WTC11 (cell line): ENCODE measurements at regions not wholly inside any gene's neighbourhood (a gene's known extent, or its start where the extent isn't known, plus 50 kb on each side); places are given as distances from the start of the nearest gene placed in this dataset.

Experiments used
- ATAC-seq: fragments of 200-7000 bp; cut with Tn5 transposase; 2 replicates; pipeline ENCODE4 v1.10.0; 2021; ENCODE audit warnings: mild to moderate bottlenecking, moderate library complexity
- CTCF ChIA-PET: fragments of 300-600 bp; sonication (Branson Sonifier 250); formaldehyde crosslinking; loops from one replicate; lab custom pipeline; 2021; ENCODE audit warnings: antibody characterized with exemption; lab: Charles Lee
- POLR2A ChIA-PET: fragments of 350-600 bp; sonication (Branson Sonifier 250); formaldehyde crosslinking; loops from one replicate; lab custom pipeline; 2021; ENCODE audit warnings: antibody characterized with exemption; lab: Charles Lee
- DNase-seq: peaks from one replicate; pipeline ENCODE4 v3.0.0; 2021; ENCODE audit warnings: low spot score
- H3K27ac Mint-ChIP-seq: 2 replicates; pipeline ENCODE4 v1.8.0; 2021; ENCODE audit warnings: mixed read lengths
- H3K27me3 Mint-ChIP-seq: 2 replicates; pipeline ENCODE4 v1.8.0; 2021; ENCODE audit warnings: low read depth, mild to moderate bottlenecking, moderate library complexity, mixed read lengths
- H3K36me3 Mint-ChIP-seq: 2 replicates; pipeline ENCODE4 v1.8.0; 2021; ENCODE audit warnings: mixed read lengths
- H3K4me1 Mint-ChIP-seq: 2 replicates; pipeline ENCODE4 v1.8.0; 2022; ENCODE audit warnings: mixed read lengths
- H3K4me3 Mint-ChIP-seq: 2 replicates; pipeline ENCODE4 v1.8.0; 2021; ENCODE audit warnings: mild to moderate bottlenecking, moderate library complexity, mixed read lengths
- H3K9me3 Mint-ChIP-seq: 2 replicates; pipeline ENCODE4 v1.8.0; 2021; ENCODE audit warnings: mixed read lengths
- ETV6 ChIP-seq: sonication (generic); formaldehyde crosslinking; IDR thresholded peaks from 2 replicates; pipeline ENCODE4 v1.8.1; 2022; ENCODE audit warnings: mild to moderate bottlenecking, missing genetic modification reagents
- FOXP1 ChIP-seq: sonication (generic); formaldehyde crosslinking; IDR thresholded peaks from 2 replicates; pipeline ENCODE4 v1.8.0; 2022; ENCODE audit warnings: missing genetic modification reagents, mild to moderate bottlenecking, moderate library complexity, borderline replicate concordance
- GABPB1 ChIP-seq: sonication (generic); formaldehyde crosslinking; IDR thresholded peaks from 2 replicates; pipeline ENCODE4 v1.8.1; 2023; ENCODE audit warnings: mild to moderate bottlenecking, missing genetic modification reagents
- GTF2I ChIP-seq: fragments of 250-450 bp; sonication (Bioruptor Pico); conservative IDR thresholded peaks from 2 replicates; pipeline ENCODE4 v1.4.0; 2021; ENCODE audit warnings: mild to moderate bottlenecking
- JAZF1 ChIP-seq: fragments of 250-450 bp; sonication (Bioruptor Pico); IDR thresholded peaks from 2 replicates; pipeline ENCODE4 v1.9.0; 2021; ENCODE audit warnings: moderate library complexity, mild to moderate bottlenecking, inconsistent platforms
- NFATC4 ChIP-seq: fragments of 250-450 bp; sonication (Bioruptor Pico); IDR thresholded peaks from 2 replicates; pipeline ENCODE4 v1.9.0; 2021; ENCODE audit warnings: mild to moderate bottlenecking
- RELA ChIP-seq: sonication (generic); formaldehyde crosslinking; IDR thresholded peaks from 2 replicates; pipeline ENCODE4 v1.8.1; 2022; ENCODE audit warnings: missing genetic modification reagents, mild to moderate bottlenecking, borderline replicate concordance
- SMAD4 ChIP-seq: sonication (generic); formaldehyde crosslinking; IDR thresholded peaks from 2 replicates; pipeline ENCODE4 v1.8.0; 2022; ENCODE audit warnings: mild to moderate bottlenecking, missing genetic modification reagents
- ZNF416 ChIP-seq: fragments of 250-450 bp; sonication (Bioruptor Pico); IDR thresholded peaks from 2 replicates; pipeline ENCODE4 v1.9.0; 2021; ENCODE audit warnings: mild to moderate bottlenecking, inconsistent platforms
- TF ChIP-seq, protein P1 (sequence below): sonication (generic); formaldehyde crosslinking; IDR thresholded peaks from 2 replicates; pipeline ENCODE4 v1.8.0; 2023; ENCODE audit warnings: mild to moderate bottlenecking, missing genetic modification reagents
- TF ChIP-seq, protein P2 (sequence below): sonication (generic); formaldehyde crosslinking; IDR thresholded peaks from 2 replicates; pipeline ENCODE4 v1.8.1; 2022; ENCODE audit warnings: low read depth, mild to moderate bottlenecking, moderate library complexity, missing genetic modification reagents, borderline replicate concordance
- TF ChIP-seq, protein P3 (sequence below): sonication (generic); formaldehyde crosslinking; IDR thresholded peaks from 2 replicates; pipeline ENCODE4 v1.8.1; 2023; ENCODE audit warnings: mild to moderate bottlenecking, missing genetic modification reagents, borderline replicate concordance
- TF ChIP-seq, protein P4 (sequence below): fragments of 250-450 bp; sonication (Bioruptor Pico); conservative IDR thresholded peaks from 2 replicates; pipeline ENCODE4 v1.9.0; 2021; ENCODE audit warnings: mild to moderate bottlenecking
- TF ChIP-seq, protein P5 (sequence below): fragments of 250-450 bp; sonication (Bioruptor Pico); IDR thresholded peaks from 2 replicates; pipeline ENCODE4 v1.9.0; 2021; ENCODE audit warnings: mild to moderate bottlenecking, borderline replicate concordance
- TF ChIP-seq, protein P6 (sequence below): sonication (generic); formaldehyde crosslinking; IDR thresholded peaks from 2 replicates; pipeline ENCODE4 v1.8.1; 2022; ENCODE audit warnings: low read depth, missing genetic modification reagents, borderline replicate concordance

DNA sequence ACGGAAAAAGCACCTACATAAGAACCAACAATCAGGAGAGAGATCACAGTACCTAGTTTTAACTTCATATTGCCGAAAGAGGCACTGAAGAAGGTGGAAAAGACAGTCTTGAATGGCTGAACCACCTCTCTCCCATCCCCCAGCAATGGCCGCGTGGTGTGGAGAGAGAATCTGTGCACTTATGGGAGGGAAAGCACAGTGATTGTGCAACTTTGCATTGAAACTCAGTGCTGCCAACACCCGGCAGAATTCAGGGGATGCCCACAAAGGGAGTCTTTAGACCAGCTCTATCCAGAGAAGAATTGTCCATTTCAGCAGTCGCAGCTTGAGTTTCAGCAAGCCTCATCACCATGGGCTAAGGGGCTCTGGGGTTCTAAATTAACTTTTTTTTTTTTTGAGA is 186.3 kb upstream of the USP25 start:
- H3K4me3 Mint-ChIP-seq, result no peak overlapping the region
- DNase-seq (no peak), ATAC-seq (no peak)
- H3K27me3 Mint-ChIP-seq, result no peaks in the 10 kb centered on the region
- no peak overlapping the region for H3K27ac Mint-ChIP-seq
- no peaks in the 10 kb centered on the region for H3K36me3 Mint-ChIP-seq
- H3K4me1 Mint-ChIP-seq, result no peaks in the 10 kb centered on the region
- TF ChIP-seq ETV6 (CRISPR knock-in tag), result no peak
- TF ChIP-seq ZNF416, result no peak
- TF ChIP-seq, protein P1, sequence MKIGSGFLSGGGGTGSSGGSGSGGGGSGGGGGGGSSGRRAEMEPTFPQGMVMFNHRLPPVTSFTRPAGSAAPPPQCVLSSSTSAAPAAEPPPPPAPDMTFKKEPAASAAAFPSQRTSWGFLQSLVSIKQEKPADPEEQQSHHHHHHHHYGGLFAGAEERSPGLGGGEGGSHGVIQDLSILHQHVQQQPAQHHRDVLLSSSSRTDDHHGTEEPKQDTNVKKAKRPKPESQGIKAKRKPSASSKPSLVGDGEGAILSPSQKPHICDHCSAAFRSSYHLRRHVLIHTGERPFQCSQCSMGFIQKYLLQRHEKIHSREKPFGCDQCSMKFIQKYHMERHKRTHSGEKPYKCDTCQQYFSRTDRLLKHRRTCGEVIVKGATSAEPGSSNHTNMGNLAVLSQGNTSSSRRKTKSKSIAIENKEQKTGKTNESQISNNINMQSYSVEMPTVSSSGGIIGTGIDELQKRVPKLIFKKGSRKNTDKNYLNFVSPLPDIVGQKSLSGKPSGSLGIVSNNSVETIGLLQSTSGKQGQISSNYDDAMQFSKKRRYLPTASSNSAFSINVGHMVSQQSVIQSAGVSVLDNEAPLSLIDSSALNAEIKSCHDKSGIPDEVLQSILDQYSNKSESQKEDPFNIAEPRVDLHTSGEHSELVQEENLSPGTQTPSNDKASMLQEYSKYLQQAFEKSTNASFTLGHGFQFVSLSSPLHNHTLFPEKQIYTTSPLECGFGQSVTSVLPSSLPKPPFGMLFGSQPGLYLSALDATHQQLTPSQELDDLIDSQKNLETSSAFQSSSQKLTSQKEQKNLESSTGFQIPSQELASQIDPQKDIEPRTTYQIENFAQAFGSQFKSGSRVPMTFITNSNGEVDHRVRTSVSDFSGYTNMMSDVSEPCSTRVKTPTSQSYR, result no peak
- TF ChIP-seq, protein P2, sequence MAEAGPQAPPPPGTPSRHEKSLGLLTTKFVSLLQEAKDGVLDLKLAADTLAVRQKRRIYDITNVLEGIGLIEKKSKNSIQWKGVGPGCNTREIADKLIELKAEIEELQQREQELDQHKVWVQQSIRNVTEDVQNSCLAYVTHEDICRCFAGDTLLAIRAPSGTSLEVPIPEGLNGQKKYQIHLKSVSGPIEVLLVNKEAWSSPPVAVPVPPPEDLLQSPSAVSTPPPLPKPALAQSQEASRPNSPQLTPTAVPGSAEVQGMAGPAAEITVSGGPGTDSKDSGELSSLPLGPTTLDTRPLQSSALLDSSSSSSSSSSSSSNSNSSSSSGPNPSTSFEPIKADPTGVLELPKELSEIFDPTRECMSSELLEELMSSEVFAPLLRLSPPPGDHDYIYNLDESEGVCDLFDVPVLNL (CRISPR knock-in tag), result no peak
- no peak for TF ChIP-seq NFATC4 (CRISPR knock-in tag)
- TF ChIP-seq FOXP1, result no peak
- no peak for TF ChIP-seq SMAD4 (CRISPR knock-in tag)
- TF ChIP-seq, protein P3, sequence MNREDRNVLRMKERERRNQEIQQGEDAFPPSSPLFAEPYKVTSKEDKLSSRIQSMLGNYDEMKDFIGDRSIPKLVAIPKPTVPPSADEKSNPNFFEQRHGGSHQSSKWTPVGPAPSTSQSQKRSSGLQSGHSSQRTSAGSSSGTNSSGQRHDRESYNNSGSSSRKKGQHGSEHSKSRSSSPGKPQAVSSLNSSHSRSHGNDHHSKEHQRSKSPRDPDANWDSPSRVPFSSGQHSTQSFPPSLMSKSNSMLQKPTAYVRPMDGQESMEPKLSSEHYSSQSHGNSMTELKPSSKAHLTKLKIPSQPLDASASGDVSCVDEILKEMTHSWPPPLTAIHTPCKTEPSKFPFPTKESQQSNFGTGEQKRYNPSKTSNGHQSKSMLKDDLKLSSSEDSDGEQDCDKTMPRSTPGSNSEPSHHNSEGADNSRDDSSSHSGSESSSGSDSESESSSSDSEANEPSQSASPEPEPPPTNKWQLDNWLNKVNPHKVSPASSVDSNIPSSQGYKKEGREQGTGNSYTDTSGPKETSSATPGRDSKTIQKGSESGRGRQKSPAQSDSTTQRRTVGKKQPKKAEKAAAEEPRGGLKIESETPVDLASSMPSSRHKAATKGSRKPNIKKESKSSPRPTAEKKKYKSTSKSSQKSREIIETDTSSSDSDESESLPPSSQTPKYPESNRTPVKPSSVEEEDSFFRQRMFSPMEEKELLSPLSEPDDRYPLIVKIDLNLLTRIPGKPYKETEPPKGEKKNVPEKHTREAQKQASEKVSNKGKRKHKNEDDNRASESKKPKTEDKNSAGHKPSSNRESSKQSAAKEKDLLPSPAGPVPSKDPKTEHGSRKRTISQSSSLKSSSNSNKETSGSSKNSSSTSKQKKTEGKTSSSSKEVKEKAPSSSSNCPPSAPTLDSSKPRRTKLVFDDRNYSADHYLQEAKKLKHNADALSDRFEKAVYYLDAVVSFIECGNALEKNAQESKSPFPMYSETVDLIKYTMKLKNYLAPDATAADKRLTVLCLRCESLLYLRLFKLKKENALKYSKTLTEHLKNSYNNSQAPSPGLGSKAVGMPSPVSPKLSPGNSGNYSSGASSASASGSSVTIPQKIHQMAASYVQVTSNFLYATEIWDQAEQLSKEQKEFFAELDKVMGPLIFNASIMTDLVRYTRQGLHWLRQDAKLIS, result no peak
- TF ChIP-seq, protein P4, sequence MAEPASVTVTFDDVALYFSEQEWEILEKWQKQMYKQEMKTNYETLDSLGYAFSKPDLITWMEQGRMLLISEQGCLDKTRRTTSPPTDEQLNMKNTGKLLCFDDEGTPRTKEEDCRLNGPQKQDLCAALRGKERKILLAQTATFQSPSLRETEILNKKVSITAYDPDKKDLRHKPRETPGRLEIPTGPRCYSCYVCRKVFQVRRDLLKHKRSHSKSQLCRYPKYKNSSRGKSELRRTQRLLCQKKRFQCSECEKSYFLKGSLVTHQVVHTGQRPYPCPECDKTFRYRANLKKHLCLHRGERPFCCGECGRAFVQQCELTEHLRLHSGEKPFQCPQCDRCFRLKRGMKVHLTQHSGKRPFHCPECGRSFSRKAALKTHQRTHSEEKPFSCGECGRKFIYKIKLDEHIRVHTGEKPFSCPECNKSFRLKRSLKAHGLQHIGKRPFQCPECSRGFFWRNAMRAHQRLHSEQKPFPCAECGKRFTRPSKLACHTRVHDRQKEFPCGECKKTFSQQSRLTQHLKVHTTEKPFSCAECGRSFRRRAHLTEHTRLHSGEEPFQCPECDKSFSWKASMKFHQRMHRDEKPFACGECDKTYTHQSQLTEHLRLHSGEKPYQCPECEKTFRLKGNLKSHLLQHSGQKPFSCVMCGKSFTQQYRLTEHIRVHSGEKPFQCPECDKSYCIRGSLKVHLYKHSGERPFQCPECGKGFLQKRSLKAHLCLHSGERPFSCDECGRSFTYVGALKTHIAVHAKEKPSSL (CRISPR knock-in tag), result no peak
- TF ChIP-seq, protein P5, sequence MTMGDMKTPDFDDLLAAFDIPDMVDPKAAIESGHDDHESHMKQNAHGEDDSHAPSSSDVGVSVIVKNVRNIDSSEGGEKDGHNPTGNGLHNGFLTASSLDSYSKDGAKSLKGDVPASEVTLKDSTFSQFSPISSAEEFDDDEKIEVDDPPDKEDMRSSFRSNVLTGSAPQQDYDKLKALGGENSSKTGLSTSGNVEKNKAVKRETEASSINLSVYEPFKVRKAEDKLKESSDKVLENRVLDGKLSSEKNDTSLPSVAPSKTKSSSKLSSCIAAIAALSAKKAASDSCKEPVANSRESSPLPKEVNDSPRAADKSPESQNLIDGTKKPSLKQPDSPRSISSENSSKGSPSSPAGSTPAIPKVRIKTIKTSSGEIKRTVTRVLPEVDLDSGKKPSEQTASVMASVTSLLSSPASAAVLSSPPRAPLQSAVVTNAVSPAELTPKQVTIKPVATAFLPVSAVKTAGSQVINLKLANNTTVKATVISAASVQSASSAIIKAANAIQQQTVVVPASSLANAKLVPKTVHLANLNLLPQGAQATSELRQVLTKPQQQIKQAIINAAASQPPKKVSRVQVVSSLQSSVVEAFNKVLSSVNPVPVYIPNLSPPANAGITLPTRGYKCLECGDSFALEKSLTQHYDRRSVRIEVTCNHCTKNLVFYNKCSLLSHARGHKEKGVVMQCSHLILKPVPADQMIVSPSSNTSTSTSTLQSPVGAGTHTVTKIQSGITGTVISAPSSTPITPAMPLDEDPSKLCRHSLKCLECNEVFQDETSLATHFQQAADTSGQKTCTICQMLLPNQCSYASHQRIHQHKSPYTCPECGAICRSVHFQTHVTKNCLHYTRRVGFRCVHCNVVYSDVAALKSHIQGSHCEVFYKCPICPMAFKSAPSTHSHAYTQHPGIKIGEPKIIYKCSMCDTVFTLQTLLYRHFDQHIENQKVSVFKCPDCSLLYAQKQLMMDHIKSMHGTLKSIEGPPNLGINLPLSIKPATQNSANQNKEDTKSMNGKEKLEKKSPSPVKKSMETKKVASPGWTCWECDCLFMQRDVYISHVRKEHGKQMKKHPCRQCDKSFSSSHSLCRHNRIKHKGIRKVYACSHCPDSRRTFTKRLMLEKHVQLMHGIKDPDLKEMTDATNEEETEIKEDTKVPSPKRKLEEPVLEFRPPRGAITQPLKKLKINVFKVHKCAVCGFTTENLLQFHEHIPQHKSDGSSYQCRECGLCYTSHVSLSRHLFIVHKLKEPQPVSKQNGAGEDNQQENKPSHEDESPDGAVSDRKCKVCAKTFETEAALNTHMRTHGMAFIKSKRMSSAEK (CRISPR knock-in tag), result no peak
- no peak for TF ChIP-seq JAZF1 (CRISPR knock-in tag)
- no peak for TF ChIP-seq RELA
- no peak for TF ChIP-seq GABPB1 (CRISPR knock-in tag)
- TF ChIP-seq, protein P6, sequence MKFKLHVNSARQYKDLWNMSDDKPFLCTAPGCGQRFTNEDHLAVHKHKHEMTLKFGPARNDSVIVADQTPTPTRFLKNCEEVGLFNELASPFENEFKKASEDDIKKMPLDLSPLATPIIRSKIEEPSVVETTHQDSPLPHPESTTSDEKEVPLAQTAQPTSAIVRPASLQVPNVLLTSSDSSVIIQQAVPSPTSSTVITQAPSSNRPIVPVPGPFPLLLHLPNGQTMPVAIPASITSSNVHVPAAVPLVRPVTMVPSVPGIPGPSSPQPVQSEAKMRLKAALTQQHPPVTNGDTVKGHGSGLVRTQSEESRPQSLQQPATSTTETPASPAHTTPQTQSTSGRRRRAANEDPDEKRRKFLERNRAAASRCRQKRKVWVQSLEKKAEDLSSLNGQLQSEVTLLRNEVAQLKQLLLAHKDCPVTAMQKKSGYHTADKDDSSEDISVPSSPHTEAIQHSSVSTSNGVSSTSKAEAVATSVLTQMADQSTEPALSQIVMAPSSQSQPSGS (CRISPR knock-in tag), result no peak
- no peak for TF ChIP-seq GTF2I (CRISPR knock-in tag)
- CTCF ChIA-PET, result interaction anchor here (3.8 kb wide), 1 partner anchor 9 kb away, joined by 21 read pairs; no protein-coding TSS in a partner anchor
- no peaks in the 10 kb centered on the region for H3K9me3 Mint-ChIP-seq
- POLR2A ChIA-PET, result no interaction called here
